ENCODE measurements at regions not wholly inside any gene's neighbourhood (a gene's known extent, or its start where the extent isn't known, plus 50 kb on each side); places are given as distances from the start of the nearest gene placed in this dataset.

DNA sequence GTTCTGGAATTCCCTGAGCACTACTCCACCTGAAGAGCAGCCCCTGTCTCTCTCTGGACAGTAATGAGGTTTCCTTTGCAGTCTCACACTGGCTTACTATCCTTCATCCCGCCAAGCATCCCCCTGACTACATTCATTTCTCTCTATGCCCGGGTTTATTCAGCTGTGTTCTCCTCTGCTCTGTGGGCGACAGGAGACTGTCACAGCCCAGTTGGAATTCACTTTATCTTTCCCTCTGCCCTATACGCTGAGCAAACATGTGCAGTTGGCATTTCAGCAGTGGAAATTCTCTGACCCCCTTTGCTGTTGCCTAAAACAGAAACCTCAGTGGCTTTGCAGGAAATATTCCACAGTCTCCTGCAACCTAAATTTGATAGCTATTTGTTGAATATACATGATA, 83.5 kb upstream of the MAX start:
- DNase-seq (ENCODE audit: low read depth in 2 of 3, low spot score in 1 of 3) = no peak

DNA sequence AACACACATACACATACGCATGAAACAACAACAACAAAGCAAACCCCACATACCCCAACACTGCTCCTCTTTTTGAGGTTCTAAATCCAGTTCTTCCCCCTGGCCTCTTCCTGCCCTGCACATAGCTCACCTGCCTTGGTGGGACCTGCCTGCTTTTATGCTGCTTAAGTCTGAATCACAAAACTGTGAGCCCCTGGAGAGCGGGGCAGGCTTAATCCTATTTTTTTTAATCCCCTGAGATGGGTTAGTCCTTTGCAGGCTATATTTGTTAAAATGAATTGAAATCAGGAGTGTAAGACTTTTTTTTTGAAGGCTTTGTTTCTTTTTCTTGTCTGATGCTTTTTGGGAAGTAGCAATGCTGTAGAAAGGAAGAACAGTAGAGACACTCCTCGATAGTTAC, 84.6 kb upstream of the MAX start:
- no peak for DNase-seq (ENCODE audit: low read depth in 2 of 3, low spot score in 1 of 3)

DNA sequence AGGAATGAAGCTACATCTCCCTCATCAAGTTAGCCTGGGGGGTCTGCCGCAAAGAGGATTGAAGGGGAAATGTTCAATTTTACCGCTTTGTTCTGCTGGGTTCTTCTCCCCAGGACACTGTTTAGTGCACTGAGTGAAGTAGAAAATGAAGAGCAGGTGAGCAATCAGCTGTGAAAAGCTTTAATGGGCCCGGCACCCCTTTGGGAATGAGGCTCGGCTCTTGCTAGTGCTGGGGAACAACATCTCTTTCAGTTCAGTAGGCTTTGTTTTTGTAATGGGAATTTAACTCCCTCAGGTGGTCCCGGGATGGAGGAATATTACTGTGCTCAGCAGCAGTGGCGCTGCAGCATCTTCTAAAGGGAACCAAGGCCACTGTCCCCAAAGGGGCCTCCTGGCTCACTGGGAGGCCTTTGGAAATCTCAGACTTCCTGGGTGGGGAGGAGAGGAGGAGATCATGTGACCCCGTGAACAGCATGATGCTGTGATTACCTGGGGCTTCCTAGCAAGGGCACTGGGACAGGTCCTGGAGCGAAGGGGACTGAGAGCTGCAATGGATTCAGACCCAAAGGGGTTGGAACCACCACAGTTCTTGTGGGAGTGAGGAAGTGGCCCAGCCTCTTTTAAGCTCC, 85.2 kb upstream of the MAX start:
- DNase-seq (ENCODE audit: low read depth in 2 of 3, low spot score in 1 of 3) = no peak

DNA sequence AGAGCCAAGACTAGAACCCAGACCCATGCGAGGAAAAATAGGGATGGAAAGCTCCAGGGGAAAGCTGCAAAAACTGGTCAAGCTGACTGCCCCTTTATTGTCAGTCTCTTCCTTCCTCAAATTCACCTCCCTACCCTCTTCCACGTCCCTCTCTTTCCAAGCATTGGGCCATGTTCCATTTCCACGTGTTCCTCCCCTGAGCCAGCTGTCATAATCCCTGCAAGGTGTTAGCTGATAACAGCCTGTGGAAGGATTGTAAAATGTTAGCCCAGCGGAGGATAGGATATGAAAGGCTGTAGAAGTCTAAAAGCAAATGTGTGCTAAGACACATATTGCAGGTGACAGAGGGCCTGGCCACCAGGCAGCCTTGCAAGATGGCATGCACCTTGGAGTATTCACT, 88.0 kb upstream of the MAX start:
- no peak for DNase-seq (ENCODE audit: low read depth in 2 of 3, low spot score in 1 of 3)

- no peak for DNase-seq (ENCODE audit: low read depth in 2 of 3, low spot score in 1 of 3)
Measured at GRCh38 chr14:65191716-65192115, 89.4 kb upstream of the MAX start.

GRCh38 chr14:65192686-65193085, 90.4 kb upstream of the MAX start:
- DNase-seq (ENCODE audit: low read depth in 2 of 3, low spot score in 1 of 3) = no peak

DNA sequence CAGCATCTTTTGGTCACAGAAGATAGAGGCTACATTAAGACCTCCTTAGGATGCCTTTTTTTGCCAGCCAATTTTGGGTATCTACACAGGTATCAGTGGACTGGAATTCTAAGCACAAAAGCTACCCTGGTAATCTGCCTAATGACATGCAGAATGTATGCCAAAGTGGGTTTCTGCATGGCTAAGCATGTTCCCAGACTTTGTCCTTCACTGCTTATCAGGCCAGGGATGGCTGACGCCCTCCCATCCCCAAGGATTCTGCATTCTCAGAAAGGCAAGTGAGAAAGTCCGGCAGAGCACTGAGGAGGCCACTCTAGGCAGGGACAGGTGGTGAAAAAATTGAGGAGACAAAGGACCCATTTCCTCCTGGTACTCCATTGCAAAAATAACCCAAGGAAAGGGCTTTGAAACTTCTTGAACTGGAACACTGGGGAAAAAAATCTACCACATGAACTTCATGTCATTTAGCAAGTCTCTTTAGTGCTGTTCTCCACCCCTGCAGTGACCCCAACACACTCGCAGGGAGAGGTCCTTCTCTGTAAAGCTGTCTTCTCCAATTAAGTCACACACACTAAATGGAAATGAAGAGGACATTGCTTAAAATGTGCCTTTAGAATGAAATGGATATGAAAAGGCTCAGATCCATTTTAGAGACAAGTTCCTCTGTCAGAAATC, 91.7 kb upstream of the MAX start:
- DNase-seq (ENCODE audit: low read depth in 2 of 3, low spot score in 1 of 3) = no peak

GRCh38 chr14:65195042-65195719, 92.9 kb upstream of the MAX start:
- no peak for DNase-seq (ENCODE audit: low read depth in 2 of 3, low spot score in 1 of 3)

DNA sequence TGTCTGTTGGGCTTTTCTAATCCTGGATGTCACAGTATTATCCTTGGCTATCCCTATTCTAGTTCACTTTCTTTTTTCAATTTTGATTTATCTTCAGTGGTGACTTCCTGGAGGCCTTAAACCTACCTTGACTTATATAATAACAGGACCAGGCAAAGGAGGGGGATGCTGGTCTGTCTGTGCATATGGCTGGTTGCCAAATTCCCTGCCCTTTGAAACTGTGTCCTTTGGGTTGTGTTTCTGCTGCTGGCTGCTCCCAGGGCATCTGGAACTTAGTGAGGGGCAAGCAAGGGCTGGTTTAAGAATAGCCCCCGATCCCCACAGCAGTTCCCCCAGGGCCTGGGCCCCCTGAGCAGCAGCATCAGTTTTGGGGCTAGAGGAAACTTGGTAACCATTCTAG, 96.0 kb upstream of the MAX start:
- no peak for DNase-seq (ENCODE audit: low read depth in 2 of 3, low spot score in 1 of 3)

GRCh38 chr14:65200454-65200853, 98.1 kb upstream of the MAX start:
- DNase-seq (ENCODE audit: low read depth in 2 of 3, low spot score in 1 of 3) = no peak

DNA sequence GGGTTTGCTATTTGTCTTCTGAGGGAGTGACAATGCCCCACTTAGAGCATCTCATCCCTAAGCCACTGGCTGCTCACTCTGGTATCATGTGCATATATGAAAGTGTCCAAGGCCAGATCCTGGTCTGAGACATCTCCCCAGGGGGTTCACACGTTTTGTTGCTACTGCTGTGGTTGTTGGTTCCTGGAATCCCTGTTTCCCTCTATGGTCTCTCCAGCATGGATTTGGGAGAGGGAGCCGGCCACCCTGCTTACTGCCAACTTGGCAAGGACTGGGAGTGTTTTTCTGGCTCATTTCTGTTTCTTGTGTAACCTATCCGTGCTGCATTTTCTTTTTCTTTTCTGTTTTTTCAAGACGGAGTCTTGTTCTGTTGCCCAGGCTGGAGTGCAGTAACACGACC, 101.3 kb upstream of the MAX start:
- DNase-seq (ENCODE audit: low read depth in 2 of 3, low spot score in 1 of 3) = no peak

GRCh38 chr14:65204056-65204455, 101.7 kb upstream of the MAX start:
- DNase-seq (ENCODE audit: low read depth in 2 of 3, low spot score in 1 of 3) = no peak

DNA sequence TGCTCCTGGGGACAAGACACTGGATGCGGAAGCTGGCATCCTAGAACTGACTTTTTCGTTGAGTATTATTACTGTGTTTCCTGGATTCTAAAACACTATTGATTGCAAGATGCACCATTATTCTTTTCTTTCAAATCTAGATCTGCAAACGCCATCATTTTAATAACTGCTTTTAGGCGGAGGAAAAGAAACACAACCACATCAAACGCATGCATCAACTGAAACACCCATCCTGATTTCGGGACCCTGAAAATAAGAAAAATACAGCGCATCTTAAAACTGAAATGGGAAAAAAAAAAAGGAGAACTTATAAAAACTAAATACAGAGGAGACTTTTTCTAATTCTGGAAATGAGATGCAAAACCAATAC, 103.7 kb upstream of the MAX start:
- DNase-seq (ENCODE audit: low read depth in 2 of 3, low spot score in 1 of 3) = no peak

DNA sequence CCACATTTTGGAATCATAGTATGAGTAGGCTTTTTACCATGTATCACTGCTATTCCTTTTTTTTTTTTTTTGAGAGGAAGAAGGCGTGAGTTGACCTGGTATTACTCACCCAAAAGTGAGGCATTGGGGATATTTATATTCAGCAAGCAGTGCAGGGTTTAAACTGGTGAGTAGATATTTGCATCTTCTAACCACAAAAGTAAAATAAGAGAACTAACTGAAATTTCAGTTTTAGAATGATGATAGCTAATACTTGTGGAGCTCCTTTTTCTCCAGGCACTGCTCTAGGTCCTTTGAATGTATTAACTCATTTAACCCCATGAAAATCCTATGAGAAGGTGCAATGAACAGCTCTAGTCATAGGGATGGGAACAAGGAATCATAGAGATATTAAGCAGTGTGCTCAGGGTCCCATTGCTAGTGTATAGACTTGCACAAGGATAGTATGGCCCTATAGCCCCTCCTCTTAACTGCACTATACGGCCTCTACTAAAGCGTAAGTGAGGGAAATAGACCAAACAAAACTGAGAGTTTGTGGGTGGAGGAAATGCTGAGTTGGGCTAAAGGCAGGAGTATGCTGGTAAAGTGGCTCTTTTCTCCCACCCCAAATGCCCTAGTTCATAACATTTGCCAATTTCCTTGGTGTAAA, 104.3 kb upstream of the MAX start:
- peak in 2 of 3 donors; percentile 28 to 51 for DNase-seq (ENCODE audit: low read depth in 2 of 3, low spot score in 1 of 3)

GRCh38 chr14:65208548-65208947, 106.2 kb upstream of the MAX start:
- no peak for DNase-seq (ENCODE audit: low read depth in 2 of 3, low spot score in 1 of 3)

DNA sequence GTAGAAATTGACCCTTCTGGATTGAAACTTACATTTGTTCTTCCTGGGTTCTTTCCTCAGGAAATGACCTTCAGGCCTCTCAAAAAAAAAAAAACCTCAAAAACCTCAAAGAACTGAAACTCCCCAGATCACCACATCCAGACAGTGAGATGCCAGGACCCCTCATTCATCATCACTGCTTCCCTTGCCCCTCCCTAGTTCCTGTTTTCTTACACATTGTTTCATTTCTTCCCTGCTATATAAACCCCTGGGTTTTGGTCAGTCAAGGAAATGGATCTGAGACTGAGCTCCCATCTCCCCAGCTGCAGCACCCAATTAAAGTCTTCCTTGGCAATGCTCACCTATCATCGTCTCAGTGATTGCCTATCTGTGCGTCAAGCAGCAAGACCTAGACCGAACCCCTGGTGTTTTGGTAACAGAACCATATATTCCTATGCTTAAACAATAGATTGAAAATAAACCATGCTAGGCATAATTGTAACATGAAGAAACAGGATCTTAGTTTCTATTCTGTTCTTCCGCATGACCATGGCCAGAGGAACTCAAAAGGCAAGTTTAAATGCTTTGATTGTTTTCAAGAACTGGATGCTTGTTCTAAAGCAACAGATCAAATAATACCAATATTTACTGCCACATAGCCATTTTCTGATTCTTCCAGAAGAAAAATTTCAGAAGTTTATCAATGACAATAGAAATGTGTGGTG, 108.0 kb upstream of the MAX start:
- DNase-seq (ENCODE audit: low read depth in 2 of 3, low spot score in 1 of 3) = no peak

DNA sequence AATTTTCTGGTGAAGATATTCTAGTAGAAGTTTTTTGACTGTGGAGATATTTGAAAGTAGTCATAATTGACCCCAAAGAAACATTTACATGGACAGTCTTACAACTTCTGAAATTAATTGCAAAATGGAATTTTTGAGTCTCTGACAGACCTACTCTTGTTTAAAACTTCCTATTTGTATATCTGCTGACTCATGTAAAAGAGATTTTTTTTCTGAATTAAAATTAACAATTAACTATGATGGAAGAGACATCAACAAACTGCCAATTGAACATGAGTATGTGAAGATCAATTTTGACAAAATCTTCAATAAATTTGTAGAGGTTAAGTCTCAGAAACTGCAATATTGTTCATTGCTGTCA, 108.5 kb upstream of the MAX start:
- no peak for DNase-seq (ENCODE audit: low read depth in 2 of 3, low spot score in 1 of 3)

GRCh38 chr14:65211341-65211987, 109.1 kb upstream of the MAX start:
- DNase-seq (ENCODE audit: low read depth in 2 of 3, low spot score in 1 of 3) = no peak

DNA sequence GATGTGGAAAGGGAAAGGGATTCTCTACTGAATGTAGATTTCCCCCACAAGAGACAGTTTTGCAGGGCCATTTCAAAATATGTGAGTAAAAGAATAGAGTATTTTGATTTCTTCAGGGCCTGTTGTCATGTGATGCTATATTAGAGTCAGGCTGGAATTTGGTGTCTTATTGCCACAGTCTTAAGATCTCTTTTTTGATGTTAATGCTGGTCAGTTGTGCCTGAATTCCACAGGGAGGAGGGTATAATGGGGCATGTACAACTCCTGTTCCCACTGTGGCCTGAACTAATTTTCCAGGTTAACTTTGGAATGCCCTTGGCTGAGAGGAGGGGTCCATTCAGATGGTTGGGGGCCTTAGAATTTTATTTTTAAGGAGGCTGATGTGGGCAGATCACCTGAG, 111.0 kb upstream of the MAX start:
- no peak for DNase-seq (ENCODE audit: low read depth in 2 of 3, low spot score in 1 of 3)

- DNase-seq (ENCODE audit: low read depth in 2 of 3, low spot score in 1 of 3) = no peak
Measured at GRCh38 chr14:65214741-65215140, 112.4 kb upstream of the MAX start.

GRCh38 chr14:65219353-65219752, 117.0 kb upstream of the MAX start:
- no peak for DNase-seq (ENCODE audit: low read depth in 2 of 3, low spot score in 1 of 3)

All from stimulated activated CD4-positive, alpha-beta T cell treated with anti-CD3 and anti-CD28 coated beads, Interleukin-12 subunit alpha, Interleukin-12 subunit beta, amount 100 ng/mL, for 48 hours (primary cell).